NCI-H510A (cell line): ENCODE measurements at regions not wholly inside any gene's neighbourhood (a gene's known extent, or its start where the extent isn't known, plus 50 kb on each side); places are given as distances from the start of the nearest gene placed in this dataset.

Experiments
- DNase-seq: peaks from one replicate; lab custom pipeline; 2025; lab: John Stamatoyannopoulos, UW

DNA sequence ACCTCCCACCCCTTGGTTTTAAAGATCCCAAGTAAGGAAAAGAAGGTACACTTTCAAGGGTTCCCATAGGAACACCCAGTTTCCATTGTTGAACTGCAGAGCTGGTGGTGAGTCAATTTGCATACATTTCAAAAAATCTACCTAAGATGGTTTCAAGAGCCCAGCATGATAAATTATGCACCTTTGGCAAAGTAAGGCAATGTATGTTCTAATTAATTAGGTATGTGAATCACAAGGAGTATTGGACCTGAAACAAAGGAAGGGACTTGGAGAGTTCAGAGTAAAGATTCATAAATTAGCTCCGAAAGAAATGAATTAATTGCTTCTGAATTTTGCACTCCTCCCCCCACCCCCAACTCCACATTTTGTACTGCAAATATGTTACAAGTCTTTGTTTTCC lies 459.7 kb downstream of the LRATD1 start:
- DNase-seq = no peak

DNA sequence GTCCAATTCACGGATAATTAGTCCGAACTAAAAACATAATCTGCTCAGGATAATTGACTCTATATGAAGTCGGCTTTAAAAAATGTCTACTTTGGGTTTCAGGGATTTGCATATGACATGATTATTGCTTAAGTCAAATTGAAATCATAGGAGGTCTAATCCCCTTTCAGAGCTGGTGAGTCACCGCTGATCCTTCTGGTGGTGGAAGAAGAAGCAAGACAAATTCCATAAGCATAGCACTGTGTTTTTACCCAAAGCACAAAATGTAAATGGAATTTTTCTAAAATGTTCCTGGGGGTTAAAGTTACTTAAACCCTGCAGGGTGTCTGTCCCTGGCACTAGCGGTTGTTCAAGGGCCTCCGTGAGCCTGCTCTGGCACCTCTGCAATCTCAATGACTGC lies 460.2 kb downstream of the LRATD1 start:
- no peak for DNase-seq

DNA sequence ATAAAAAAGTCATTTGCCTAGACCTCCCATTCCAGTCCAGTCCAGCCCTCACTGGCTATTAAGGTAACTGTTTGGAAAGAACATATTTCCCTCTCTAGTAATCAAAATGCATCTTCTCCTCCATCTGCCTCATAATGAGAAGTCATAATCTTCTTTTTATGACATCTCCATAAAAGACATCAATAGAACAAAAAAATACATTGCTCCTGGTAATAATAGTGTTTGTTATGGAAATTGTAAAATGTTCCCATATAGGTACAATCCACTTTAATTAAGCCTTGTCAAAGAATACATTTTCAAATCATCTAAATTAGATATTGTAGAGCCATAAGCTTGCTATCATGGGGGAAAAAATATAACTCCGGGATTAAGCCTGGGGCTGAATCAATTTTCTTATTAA lies 461.6 kb downstream of the LRATD1 start:
- DNase-seq = no peak

DNA sequence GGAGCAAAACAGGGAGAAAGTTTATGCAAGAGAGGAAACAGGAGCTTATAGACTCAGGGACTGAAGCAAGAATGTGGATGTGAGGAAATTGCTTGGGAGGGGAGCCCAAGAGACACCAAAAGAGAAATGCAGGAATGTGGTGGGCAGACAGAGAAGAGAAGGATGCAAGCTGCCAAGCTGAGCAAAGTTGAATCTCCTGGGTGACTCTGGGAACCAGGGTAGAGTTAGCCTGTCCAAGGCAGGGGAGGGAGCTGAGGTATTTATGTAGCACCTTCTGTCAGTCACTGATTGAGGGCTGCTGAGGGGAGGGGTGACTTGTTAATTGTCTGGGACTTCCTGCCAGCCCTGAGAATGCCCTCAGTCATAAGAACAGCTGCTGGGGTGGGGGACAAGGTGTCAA lies 464.3 kb downstream of the NBAS start:
- no peak for DNase-seq

DNA sequence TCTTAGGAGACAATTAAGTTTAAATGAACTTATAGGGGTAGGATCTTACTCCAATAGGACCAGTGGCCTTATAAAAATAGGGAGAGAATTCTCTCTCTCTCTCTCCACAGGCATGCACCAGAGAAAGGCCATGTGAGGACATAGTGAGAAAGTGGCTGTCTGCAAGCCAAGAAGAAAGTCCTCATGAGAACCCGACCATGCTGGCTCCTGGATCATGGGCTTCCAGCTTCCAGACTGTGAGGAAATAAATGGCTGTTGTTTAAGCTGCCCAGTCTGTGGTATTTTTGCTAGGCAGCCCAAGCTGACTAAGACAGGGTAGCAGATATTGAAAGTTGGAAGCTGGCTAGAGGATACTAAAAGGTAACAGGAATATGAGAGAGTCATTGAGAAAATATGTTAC lies 454.0 kb downstream of the NBAS start:
- DNase-seq = no peak

DNA sequence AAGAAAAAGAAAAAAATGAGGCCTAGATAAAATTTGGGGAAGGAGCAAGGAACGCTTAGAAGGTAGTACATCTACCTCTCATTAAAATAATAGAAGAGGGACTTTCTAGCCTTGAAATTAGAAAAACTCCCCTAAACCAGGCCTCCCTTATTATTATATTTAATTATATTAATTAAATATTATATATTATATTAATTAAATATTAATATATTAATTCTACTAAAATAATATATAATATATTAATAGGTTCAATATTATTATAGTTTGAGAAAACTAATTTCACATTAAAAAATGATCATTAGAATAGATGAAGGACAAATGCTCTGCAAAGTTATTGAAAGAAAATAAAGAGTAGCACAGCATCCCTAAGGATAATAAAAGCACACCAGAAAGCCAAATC lies 449.4 kb downstream of the NBAS start:
- DNase-seq = no peak

DNA sequence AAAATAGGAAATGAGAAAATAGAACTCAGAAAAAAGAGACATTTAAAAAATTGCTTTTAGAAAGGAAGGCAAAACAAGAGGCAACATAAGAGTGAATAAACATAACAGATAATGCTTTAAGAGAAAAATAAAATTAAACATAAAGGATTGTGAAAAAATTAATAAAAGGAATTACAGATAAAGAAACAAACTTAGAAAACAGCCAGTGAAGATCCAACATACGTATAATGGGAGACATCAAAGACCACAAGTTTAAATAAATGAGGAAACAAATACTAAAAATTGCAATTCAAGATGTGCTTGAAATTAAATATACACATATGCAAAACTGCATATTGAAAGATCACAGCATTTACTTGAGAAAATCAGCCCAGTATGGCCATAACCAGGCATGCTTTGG lies 448.9 kb downstream of the NBAS start:
- no peak for DNase-seq

DNA sequence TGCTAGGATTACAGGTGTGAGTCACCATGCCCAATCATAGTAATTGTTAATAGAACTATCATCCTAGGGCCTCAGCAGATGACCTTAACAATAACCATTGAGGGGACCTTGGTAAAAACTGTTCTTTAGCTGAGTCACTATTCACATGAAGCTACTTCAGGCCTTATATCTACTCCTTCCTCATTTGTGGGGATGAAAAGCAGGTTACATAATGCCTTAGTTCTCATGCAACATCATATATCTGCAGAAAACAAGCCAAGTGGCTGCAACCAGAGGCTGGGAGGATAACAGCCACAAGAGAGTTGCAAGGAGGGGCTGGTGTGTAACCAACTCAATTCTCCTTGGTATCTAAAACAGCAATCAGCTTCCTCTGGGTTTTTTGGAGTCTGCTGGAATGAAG lies 445.4 kb downstream of the NBAS start:
- no peak for DNase-seq

DNA sequence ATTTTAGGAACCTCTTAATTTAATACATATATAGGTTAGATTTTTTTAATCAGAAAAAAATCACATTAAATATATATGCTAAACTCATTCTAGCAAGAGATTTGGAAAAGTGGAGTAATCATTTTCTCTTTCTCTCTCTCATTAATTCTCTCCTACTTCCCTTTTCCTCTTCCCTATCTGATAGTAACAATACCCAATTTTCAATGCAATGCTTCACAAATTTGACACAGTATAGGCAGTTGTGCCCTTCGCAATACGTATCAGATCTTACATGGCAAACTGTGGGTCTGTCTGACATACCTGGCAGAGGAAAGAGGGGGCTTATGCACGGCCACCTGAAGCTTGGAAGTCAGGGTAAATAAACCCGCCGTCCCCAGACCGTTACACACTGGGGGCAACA lies 444.3 kb downstream of the NBAS start:
- no peak for DNase-seq
